ENCODE measurements at regions not wholly inside any gene's neighbourhood (a gene's known extent, or its start where the extent isn't known, plus 50 kb on each side); places are given as distances from the start of the nearest gene placed in this dataset.

GRCh38 chr2:38427936-38428335 is 50.9 kb upstream of the ATL2 start:
- Mint-ChIP-seq H3K9me3 (ENCODE audit: unreplicated experiment) (peaks cover 2% of the 10 kb centered on the region), H3K27ac (ENCODE audit: unreplicated experiment) (no peak overlapping the region), H3K36me3 (ENCODE audit: unreplicated experiment) (no peaks in the 10 kb centered on the region), H3K4me1 (ENCODE audit: low read depth, unreplicated experiment) (peaks cover 11% of the 10 kb centered on the region), H3K27me3 (ENCODE audit: unreplicated experiment) (peaks cover 2% of the 10 kb centered on the region), H3K4me3 (ENCODE audit: unreplicated experiment) (no peak overlapping the region)
- no peak for TF ChIP-seq CTCF (IDR thresholded peaks at IDR 0.05; ENCODE audit: partially characterized antibody, unreplicated experiment)
- DNase-seq = no peak

- Mint-ChIP-seq H3K4me1 (ENCODE audit: low read depth, unreplicated experiment) (peaks cover 6% of the 10 kb centered on the region), H3K27ac (ENCODE audit: unreplicated experiment) (no peak overlapping the region), H3K4me3 (ENCODE audit: unreplicated experiment) (no peak overlapping the region), H3K36me3 (ENCODE audit: unreplicated experiment) (no peaks in the 10 kb centered on the region), H3K27me3 (ENCODE audit: unreplicated experiment) (peaks cover 2% of the 10 kb centered on the region), H3K9me3 (ENCODE audit: unreplicated experiment) (peaks cover 2% of the 10 kb centered on the region)
- no peak for DNase-seq
- TF ChIP-seq CTCF (IDR thresholded peaks at IDR 0.05; ENCODE audit: partially characterized antibody, unreplicated experiment) = no peak
These were observed 50.0 kb upstream of the ATL2 start for GRCh38 chr2:38427054-38427453.

Measured in glutamatergic neuron (in vitro differentiated cells).